Spleen (tissue), 7 donors: ENCODE measurements at regions not wholly inside any gene's neighbourhood (a gene's known extent, or its start where the extent isn't known, plus 50 kb on each side); places are given as distances from the start of the nearest gene placed in this dataset.

Experiments used
- POLR2AphosphoS5 ChIP-seq, 3 donors: sonication (generic); formaldehyde crosslinking; IDR thresholded peaks; one replicate each; pipeline ENCODE4 v1.5.1; 2017; ENCODE audit warnings: antibody characterized with exemption in 3 of 3
- TF ChIP-seq, protein P1 (sequence below), 11 experiments: fragments of 200-600 bp in 7 of 11; fragments of 450-650 bp in 4 of 11; sonication (generic) in 4 of 11; IDR thresholded peaks in 8 of 11; conservative IDR thresholded peaks in 3 of 11; 1 replicate in 7 of 11; 2 replicates in 4 of 11; pipeline versions ENCODE4 v1.4.0 to v1.8.0; 2016 to 2021; ENCODE audit warnings: antibody characterized with exemption in 11 of 11, inconsistent platforms in 4 of 11, mild to moderate bottlenecking in 1 of 11
- donor health status: DM: no; HTN: no; CAD: no; lungs with moderate emphysema.
- donor health status: DM: no; HTN: no; CAD: no.
- donor health status: DM: no; HTN: no; CAD: no.

DNA sequence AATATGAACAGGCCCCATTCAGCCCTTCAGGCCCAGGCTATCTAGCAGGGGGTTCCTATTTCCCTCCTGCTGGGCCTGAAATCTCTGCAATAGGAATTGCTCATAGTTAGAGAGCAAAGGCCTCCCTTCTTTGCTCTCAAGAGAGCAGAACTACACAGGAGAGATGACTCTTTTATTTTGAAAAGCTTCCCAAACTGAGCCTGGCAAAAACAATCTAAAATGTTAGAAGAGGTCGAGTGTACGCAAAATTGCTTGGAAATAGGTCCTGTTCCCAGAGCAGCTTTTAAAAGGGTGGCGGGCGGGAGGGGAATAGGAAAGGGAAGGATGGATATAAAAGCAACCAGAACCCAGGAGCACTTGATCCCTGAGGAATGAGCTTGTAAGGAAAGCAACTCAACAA, 68.4 kb upstream of the APCDD1 start:
- TF ChIP-seq, protein P1, sequence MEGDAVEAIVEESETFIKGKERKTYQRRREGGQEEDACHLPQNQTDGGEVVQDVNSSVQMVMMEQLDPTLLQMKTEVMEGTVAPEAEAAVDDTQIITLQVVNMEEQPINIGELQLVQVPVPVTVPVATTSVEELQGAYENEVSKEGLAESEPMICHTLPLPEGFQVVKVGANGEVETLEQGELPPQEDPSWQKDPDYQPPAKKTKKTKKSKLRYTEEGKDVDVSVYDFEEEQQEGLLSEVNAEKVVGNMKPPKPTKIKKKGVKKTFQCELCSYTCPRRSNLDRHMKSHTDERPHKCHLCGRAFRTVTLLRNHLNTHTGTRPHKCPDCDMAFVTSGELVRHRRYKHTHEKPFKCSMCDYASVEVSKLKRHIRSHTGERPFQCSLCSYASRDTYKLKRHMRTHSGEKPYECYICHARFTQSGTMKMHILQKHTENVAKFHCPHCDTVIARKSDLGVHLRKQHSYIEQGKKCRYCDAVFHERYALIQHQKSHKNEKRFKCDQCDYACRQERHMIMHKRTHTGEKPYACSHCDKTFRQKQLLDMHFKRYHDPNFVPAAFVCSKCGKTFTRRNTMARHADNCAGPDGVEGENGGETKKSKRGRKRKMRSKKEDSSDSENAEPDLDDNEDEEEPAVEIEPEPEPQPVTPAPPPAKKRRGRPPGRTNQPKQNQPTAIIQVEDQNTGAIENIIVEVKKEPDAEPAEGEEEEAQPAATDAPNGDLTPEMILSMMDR (IDR thresholded peaks at IDR 0.05 in 8 of 11, conservative IDR thresholded peaks at IDR 0.05 in 3 of 11) = no peak
- no peak for TF ChIP-seq POLR2AphosphoS5 (IDR thresholded peaks at IDR 0.05)
